Astrocyte of the cerebellum (primary cell): ENCODE measurements at regions not wholly inside any gene's neighbourhood (a gene's known extent, or its start where the extent isn't known, plus 50 kb on each side); places are given as distances from the start of the nearest gene placed in this dataset.
"Not testable (repeated sequence)": the region's sequence is repeated elsewhere in the genome, so short reads cannot be mapped to it uniquely, and the experiment has no call there.

ENCODE experiments used
- DNase-seq: peaks from one replicate; pipeline ENCODE4 v3.0.0-alpha.2; 2011; ENCODE audit warnings: low read depth
- H3K4me3 ChIP-seq: 2 replicates; pipeline ENCODE4 v1.5.1; 2011; ENCODE audit warnings: mild to moderate bottlenecking, low read depth, low read length, moderate library complexity
- CTCF ChIP-seq: IDR thresholded peaks from 2 replicates; pipeline ENCODE4 v1.5.1; 2012; ENCODE audit warnings: low read length, low read depth, moderate library complexity, mild to moderate bottlenecking; ENCODE audit errors: missing control alignments
- in situ Hi-C: cut with HindIII; loops from 2 replicates; pipeline ENCODE4 v1.10.0; 2017; ENCODE audit warnings: low sequenced_read_pairs

GRCh38 chr18:14384961-14385360 is 158.4 kb downstream of the POTEC start:
- H3K4me3 ChIP-seq, in situ Hi-C loops, DNase-seq: not testable (repeated sequence)

GRCh38 chr18:14382666-14383065 is 160.7 kb downstream of the POTEC start:
- DNase-seq, H3K4me3 ChIP-seq, in situ Hi-C loops: not testable (repeated sequence)

GRCh38 chr18:14379489-14379888 is 163.9 kb downstream of the POTEC start:
- DNase-seq, in situ Hi-C loops, H3K4me3 ChIP-seq: not testable (repeated sequence)

GRCh38 chr18:14378376-14378775 is 165.0 kb downstream of the POTEC start:
- in situ Hi-C loops, DNase-seq: not testable (repeated sequence)

GRCh38 chr18:14361346-14361745 is 182.1 kb downstream of the POTEC start:
- in situ Hi-C loops, H3K4me3 ChIP-seq, DNase-seq: not testable (repeated sequence)

More at GRCh38 chr18:14378376-14378775, 165.0 kb downstream of the POTEC start:
- H3K4me3 ChIP-seq = not testable (repeated sequence)

GRCh38 chr18:14357553-14358297 is 185.7 kb downstream of the POTEC start:
- in situ Hi-C loops, H3K4me3 ChIP-seq, DNase-seq: not testable (repeated sequence)

GRCh38 chr18:14342170-14342569 is 201.2 kb downstream of the POTEC start:
- DNase-seq, H3K4me3 ChIP-seq, in situ Hi-C loops: not testable (repeated sequence)

- in situ Hi-C loops = not testable (repeated sequence)
These were observed 203.8 kb upstream of the ZNF519 start for GRCh38 chr18:14336017-14336416.

GRCh38 chr18:14321217-14321616 is 189.0 kb upstream of the ZNF519 start:
- H3K4me3 ChIP-seq, in situ Hi-C loops, DNase-seq: not testable (repeated sequence)

More at GRCh38 chr18:14336017-14336416, 203.8 kb upstream of the ZNF519 start:
- H3K4me3 ChIP-seq, DNase-seq: not testable (repeated sequence)

- H3K4me3 ChIP-seq, DNase-seq, in situ Hi-C loops: not testable (repeated sequence)
These were observed 169.0 kb upstream of the ZNF519 start for GRCh38 chr18:14301255-14301654.

GRCh38 chr18:14295081-14295480 is 162.8 kb upstream of the ZNF519 start:
- DNase-seq, in situ Hi-C loops, H3K4me3 ChIP-seq: not testable (repeated sequence)

- TF ChIP-seq CTCF = no peak
- DNase-seq = no peak
- in situ Hi-C loops = no loop called here
- H3K4me3 ChIP-seq = no peak overlapping the region
These were observed 152.8 kb upstream of the ZNF519 start for GRCh38 chr18:14285053-14285452.

- in situ Hi-C loops, DNase-seq, H3K4me3 ChIP-seq: not testable (repeated sequence)
These were observed 143.2 kb upstream of the ZNF519 start for GRCh38 chr18:14275391-14275790.

- H3K4me3 ChIP-seq, DNase-seq, in situ Hi-C loops: not testable (repeated sequence)
These were observed 133.6 kb upstream of the ZNF519 start for GRCh38 chr18:14265637-14266410.

- DNase-seq, in situ Hi-C loops, H3K4me3 ChIP-seq: not testable (repeated sequence)
These were observed 130.6 kb upstream of the ZNF519 start for GRCh38 chr18:14262786-14263185.

- H3K4me3 ChIP-seq, DNase-seq, in situ Hi-C loops: not testable (repeated sequence)
These were observed 117.9 kb upstream of the ZNF519 start for GRCh38 chr18:14250084-14250677.
